GM04504 (cell line): ENCODE measurements at regions not wholly inside any gene's neighbourhood (a gene's known extent, or its start where the extent isn't known, plus 50 kb on each side); places are given as distances from the start of the nearest gene placed in this dataset.
"Not testable (repeated sequence)": the region's sequence is repeated elsewhere in the genome, so short reads cannot be mapped to it uniquely, and the experiment has no call there.

Experiments used
- DNase-seq: peaks from one replicate; pipeline ENCODE4 v3.0.0-alpha.2; 2012; ENCODE audit warnings: low read depth

- DNase-seq, result no peak
Observed at GRCh38 chr6:142637624-142638351, 307.2 kb downstream of the HIVEP2 start.

- no peak for DNase-seq
Observed at GRCh38 chr6:142642651-142643050, 302.3 kb downstream of the HIVEP2 start.

GRCh38 chr6:142644866-142645265, 300.1 kb downstream of the HIVEP2 start:
- no peak for DNase-seq

GRCh38 chr6:142645663-142646062, 299.3 kb downstream of the HIVEP2 start:
- no peak for DNase-seq

- DNase-seq, result no peak
Observed at GRCh38 chr6:142647449-142648035, 297.4 kb downstream of the HIVEP2 start.

GRCh38 chr6:142648036-142648451, 296.9 kb downstream of the HIVEP2 start:
- no peak for DNase-seq

GRCh38 chr6:142648526-142648925, 296.4 kb downstream of the HIVEP2 start:
- no peak for DNase-seq

- not testable (repeated sequence) for DNase-seq
Observed at GRCh38 chr6:142649438-142650234, 295.3 kb downstream of the HIVEP2 start.

GRCh38 chr6:142651384-142651783, 293.6 kb downstream of the HIVEP2 start:
- DNase-seq, result no peak

GRCh38 chr6:142653710-142654420, 291.1 kb downstream of the HIVEP2 start:
- DNase-seq, result no peak

- DNase-seq, result no peak
Observed at GRCh38 chr6:142659661-142660060, 285.3 kb downstream of the HIVEP2 start.

- DNase-seq, result no peak
Observed at GRCh38 chr6:142665393-142665792, 279.6 kb downstream of the HIVEP2 start.

GRCh38 chr6:142666599-142667185, 278.3 kb downstream of the HIVEP2 start:
- DNase-seq, result no peak

- DNase-seq, result no peak
Observed at GRCh38 chr6:142669471-142670351, 275.3 kb downstream of the HIVEP2 start.

- DNase-seq, result no peak
Observed at GRCh38 chr6:142671791-142672190, 273.2 kb downstream of the HIVEP2 start.

- DNase-seq, result no peak
Observed at GRCh38 chr6:142675517-142675916, 269.5 kb downstream of the HIVEP2 start.

GRCh38 chr6:142676027-142676443, 268.9 kb downstream of the HIVEP2 start:
- no peak for DNase-seq

GRCh38 chr6:142676647-142677192, 268.3 kb downstream of the HIVEP2 start:
- DNase-seq, result no peak

GRCh38 chr6:142679907-142680700, 264.9 kb downstream of the HIVEP2 start:
- DNase-seq, result no peak

GRCh38 chr6:142681099-142681498, 263.9 kb downstream of the HIVEP2 start:
- no peak for DNase-seq
